ENCODE measurements at regions not wholly inside any gene's neighbourhood (a gene's known extent, or its start where the extent isn't known, plus 50 kb on each side); places are given as distances from the start of the nearest gene placed in this dataset.

DNA sequence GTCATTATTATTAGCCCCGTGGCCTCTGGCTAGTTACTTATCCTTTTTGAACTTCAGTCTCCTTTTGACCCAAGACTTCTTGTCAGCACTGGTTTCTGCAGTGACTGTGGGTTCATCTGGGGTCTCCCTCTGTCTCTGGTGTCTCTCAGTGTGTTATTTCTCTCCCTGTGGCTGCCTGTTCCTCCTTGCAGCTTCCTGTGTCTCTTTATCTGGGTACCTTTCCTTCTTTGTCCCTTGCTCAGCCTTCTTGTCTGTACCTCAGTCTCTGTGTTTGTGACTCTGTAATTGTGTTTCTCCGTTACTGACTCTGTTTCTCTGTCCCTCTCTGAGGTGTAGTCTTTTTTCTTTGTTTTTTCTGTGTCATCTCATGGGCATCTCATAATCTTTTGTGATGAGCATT, 102.6 kb upstream of the CDH11 start:
- TF ChIP-seq, protein P1, sequence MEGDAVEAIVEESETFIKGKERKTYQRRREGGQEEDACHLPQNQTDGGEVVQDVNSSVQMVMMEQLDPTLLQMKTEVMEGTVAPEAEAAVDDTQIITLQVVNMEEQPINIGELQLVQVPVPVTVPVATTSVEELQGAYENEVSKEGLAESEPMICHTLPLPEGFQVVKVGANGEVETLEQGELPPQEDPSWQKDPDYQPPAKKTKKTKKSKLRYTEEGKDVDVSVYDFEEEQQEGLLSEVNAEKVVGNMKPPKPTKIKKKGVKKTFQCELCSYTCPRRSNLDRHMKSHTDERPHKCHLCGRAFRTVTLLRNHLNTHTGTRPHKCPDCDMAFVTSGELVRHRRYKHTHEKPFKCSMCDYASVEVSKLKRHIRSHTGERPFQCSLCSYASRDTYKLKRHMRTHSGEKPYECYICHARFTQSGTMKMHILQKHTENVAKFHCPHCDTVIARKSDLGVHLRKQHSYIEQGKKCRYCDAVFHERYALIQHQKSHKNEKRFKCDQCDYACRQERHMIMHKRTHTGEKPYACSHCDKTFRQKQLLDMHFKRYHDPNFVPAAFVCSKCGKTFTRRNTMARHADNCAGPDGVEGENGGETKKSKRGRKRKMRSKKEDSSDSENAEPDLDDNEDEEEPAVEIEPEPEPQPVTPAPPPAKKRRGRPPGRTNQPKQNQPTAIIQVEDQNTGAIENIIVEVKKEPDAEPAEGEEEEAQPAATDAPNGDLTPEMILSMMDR (IDR thresholded peaks at IDR 0.05; ENCODE audit: poor library complexity, severe bottlenecking), result no peak
- H3K9me3 ChIP-seq (ENCODE audit: severe bottlenecking), result no peaks in the 10 kb centered on the region
- no peaks in the 10 kb centered on the region for H3K36me3 ChIP-seq (ENCODE audit: low read depth)
- no peak overlapping the region for H3K4me3 ChIP-seq (ENCODE audit: severe bottlenecking)
- no peak overlapping the region for H3K27ac ChIP-seq (ENCODE audit: poor library complexity, severe bottlenecking)
- no peaks in the 10 kb centered on the region for H3K27me3 ChIP-seq (ENCODE audit: insufficient read depth, poor library complexity, severe bottlenecking)
- ATAC-seq (ENCODE audit: low read depth), result no peak
- no peak for DNase-seq (ENCODE audit: low spot score)
- no peaks in the 10 kb centered on the region for H3K4me1 ChIP-seq (ENCODE audit: insufficient read depth, poor library complexity, severe bottlenecking)

DNA sequence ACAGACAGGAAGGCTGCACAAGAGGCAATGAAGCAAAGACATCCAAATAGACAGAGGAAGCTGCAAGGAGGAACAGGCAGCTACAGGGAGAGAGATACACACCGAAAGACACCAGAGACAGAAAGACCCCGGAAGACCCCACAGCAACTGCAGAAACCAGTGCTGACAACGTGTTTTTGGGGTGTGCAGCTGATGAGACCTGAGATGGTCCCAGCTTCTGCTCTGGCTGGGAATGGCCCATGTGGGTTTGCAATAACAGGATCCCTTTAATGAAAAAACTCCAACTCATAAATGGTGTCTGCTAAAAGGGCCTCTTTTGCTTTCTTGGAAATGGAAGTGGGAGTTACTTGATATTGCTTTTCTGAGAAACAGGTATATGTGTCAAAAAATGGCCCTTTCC, 101.5 kb upstream of the CDH11 start:
- Histone ChIP-seq H3K4me3 (ENCODE audit: severe bottlenecking) (no peak overlapping the region), H3K36me3 (ENCODE audit: low read depth) (no peaks in the 10 kb centered on the region), H3K9me3 (ENCODE audit: severe bottlenecking) (no peaks in the 10 kb centered on the region), H3K27ac (ENCODE audit: poor library complexity, severe bottlenecking) (no peak overlapping the region), H3K27me3 (ENCODE audit: insufficient read depth, poor library complexity, severe bottlenecking) (no peaks in the 10 kb centered on the region), H3K4me1 (ENCODE audit: insufficient read depth, poor library complexity, severe bottlenecking) (no peaks in the 10 kb centered on the region)
- TF ChIP-seq, protein P1 (IDR thresholded peaks at IDR 0.05; ENCODE audit: poor library complexity, severe bottlenecking), result no peak
- ATAC-seq (ENCODE audit: low read depth) (no peak), DNase-seq (ENCODE audit: low spot score) (no peak)

DNA sequence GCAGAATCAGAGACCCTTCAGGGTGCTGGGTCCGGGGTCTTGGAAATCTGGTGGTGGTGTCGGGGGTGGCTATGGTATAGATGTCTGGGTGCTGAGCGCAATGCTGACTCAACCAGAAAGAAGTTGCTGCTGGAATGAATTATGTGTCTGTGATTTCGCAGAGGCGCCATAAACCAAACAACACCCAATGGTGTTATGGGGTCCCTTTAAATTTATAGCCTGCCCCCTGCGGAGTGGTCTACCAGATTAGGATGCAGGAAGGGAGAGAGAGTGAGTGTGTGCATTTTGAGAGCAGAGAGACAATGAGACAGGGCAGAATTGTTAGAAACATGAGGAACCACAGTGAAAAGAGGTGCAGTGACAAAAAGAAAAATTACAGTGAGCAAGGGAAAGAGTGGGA, 100.7 kb upstream of the CDH11 start:
- H3K36me3 ChIP-seq (ENCODE audit: low read depth), result no peaks in the 10 kb centered on the region
- no peaks in the 10 kb centered on the region for H3K4me1 ChIP-seq (ENCODE audit: insufficient read depth, poor library complexity, severe bottlenecking)
- H3K4me3 ChIP-seq (ENCODE audit: severe bottlenecking), result no peak overlapping the region
- ATAC-seq (ENCODE audit: low read depth) (no peak), DNase-seq (ENCODE audit: low spot score) (no peak)
- TF ChIP-seq, protein P1 (IDR thresholded peaks at IDR 0.05; ENCODE audit: poor library complexity, severe bottlenecking), result no peak
- H3K27me3 ChIP-seq (ENCODE audit: insufficient read depth, poor library complexity, severe bottlenecking), result no peaks in the 10 kb centered on the region
- no peak overlapping the region for H3K27ac ChIP-seq (ENCODE audit: poor library complexity, severe bottlenecking)
- H3K9me3 ChIP-seq (ENCODE audit: severe bottlenecking), result no peaks in the 10 kb centered on the region

DNA sequence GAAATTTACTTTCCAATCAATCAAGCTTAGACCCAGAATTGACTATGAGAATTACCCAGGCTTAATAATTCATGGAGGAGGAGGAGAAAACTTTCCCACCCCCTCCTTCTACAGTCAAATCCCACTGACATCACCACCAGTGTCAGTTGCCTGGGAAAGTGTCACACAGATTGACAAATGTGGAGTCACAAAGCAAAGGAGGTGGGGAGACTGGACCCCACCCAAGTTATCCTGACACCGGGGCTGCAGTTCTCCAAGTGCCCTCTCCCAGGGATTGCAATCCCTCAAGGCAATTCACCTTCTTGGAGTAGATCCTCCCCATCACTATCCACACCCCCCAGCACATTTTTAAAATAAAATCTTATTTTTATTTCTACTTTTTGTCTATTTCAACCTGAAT, 100.2 kb upstream of the CDH11 start:
- Histone ChIP-seq H3K36me3 (ENCODE audit: low read depth) (no peaks in the 10 kb centered on the region), H3K27me3 (ENCODE audit: insufficient read depth, poor library complexity, severe bottlenecking) (no peaks in the 10 kb centered on the region), H3K4me3 (ENCODE audit: severe bottlenecking) (no peak overlapping the region), H3K27ac (ENCODE audit: poor library complexity, severe bottlenecking) (no peak overlapping the region), H3K9me3 (ENCODE audit: severe bottlenecking) (no peaks in the 10 kb centered on the region), H3K4me1 (ENCODE audit: insufficient read depth, poor library complexity, severe bottlenecking) (no peaks in the 10 kb centered on the region)
- no peak for DNase-seq (ENCODE audit: low spot score)
- TF ChIP-seq, protein P1 (IDR thresholded peaks at IDR 0.05; ENCODE audit: poor library complexity, severe bottlenecking), result no peak
- ATAC-seq (ENCODE audit: low read depth), result no peak

DNA sequence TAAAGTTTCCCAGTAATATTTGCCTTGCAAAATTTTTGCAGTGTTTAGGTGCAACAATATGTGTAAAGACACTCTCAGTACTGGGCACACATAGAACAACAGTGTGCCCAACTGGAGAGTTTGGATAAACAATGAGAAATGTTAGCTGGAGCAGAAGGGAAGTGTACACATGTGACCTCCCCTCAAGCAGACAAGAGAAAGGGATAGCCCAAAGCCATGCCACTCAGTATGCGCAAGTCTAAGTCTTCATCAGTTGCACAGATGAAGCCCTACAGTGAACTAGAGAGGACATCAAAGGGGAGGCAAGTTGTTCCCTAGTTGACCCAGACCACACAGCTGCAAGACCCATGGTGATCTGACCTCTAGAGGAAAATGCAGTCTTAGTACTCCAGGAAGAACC, 97.9 kb upstream of the CDH11 start:
- DNase-seq (ENCODE audit: low spot score), result no peak

More for the DNA sequence above, 97.9 kb upstream of the CDH11 start:
- TF ChIP-seq, protein P1 (IDR thresholded peaks at IDR 0.05; ENCODE audit: poor library complexity, severe bottlenecking), result no peak
- Histone ChIP-seq H3K9me3 (ENCODE audit: severe bottlenecking) (no peaks in the 10 kb centered on the region), H3K4me1 (ENCODE audit: insufficient read depth, poor library complexity, severe bottlenecking) (no peaks in the 10 kb centered on the region), H3K27ac (ENCODE audit: poor library complexity, severe bottlenecking) (no peak overlapping the region), H3K36me3 (ENCODE audit: low read depth) (no peaks in the 10 kb centered on the region), H3K4me3 (ENCODE audit: severe bottlenecking) (no peak overlapping the region), H3K27me3 (ENCODE audit: insufficient read depth, poor library complexity, severe bottlenecking) (no peaks in the 10 kb centered on the region)
- no peak for ATAC-seq (ENCODE audit: low read depth)
